Glutamatergic neuron (in vitro differentiated cells): ENCODE measurements at regions not wholly inside any gene's neighbourhood (a gene's known extent, or its start where the extent isn't known, plus 50 kb on each side); places are given as distances from the start of the nearest gene placed in this dataset.

Experiments used
- DNase-seq: peaks from one replicate; pipeline ENCODE4 v3.0.0; 2022
- H3K27ac Mint-ChIP-seq: one replicate; pipeline ENCODE4 v1.8.0; 2020; ENCODE audit warnings: mild to moderate bottlenecking, mixed read lengths, inconsistent platforms; ENCODE audit not compliant: unreplicated experiment
- H3K27me3 Mint-ChIP-seq: one replicate; pipeline ENCODE4 v1.8.0; 2020; ENCODE audit warnings: mild to moderate bottlenecking, moderate library complexity, mixed read lengths, inconsistent platforms; ENCODE audit not compliant: unreplicated experiment
- H3K36me3 Mint-ChIP-seq: one replicate; pipeline ENCODE4 v1.8.0; 2020; ENCODE audit warnings: mild to moderate bottlenecking, mixed read lengths, inconsistent platforms; ENCODE audit not compliant: unreplicated experiment
- H3K4me1 Mint-ChIP-seq: one replicate; pipeline ENCODE4 v1.8.0; 2020; ENCODE audit warnings: mild to moderate bottlenecking, low read depth, mixed read lengths, inconsistent platforms; ENCODE audit not compliant: unreplicated experiment
- H3K4me3 Mint-ChIP-seq: one replicate; pipeline ENCODE4 v1.8.0; 2020; ENCODE audit warnings: mild to moderate bottlenecking, mixed read lengths, inconsistent platforms; ENCODE audit not compliant: unreplicated experiment
- H3K9me3 Mint-ChIP-seq: one replicate; pipeline ENCODE4 v1.8.0; 2020; ENCODE audit warnings: mild to moderate bottlenecking, moderate library complexity, mixed read lengths, inconsistent platforms; ENCODE audit not compliant: unreplicated experiment
- CTCF ChIP-seq: fragments of 200-600 bp; sonication (generic); IDR thresholded peaks from one replicate; pipeline ENCODE4 v1.5.0; 2021; ENCODE audit not compliant: partially characterized antibody, unreplicated experiment

DNA sequence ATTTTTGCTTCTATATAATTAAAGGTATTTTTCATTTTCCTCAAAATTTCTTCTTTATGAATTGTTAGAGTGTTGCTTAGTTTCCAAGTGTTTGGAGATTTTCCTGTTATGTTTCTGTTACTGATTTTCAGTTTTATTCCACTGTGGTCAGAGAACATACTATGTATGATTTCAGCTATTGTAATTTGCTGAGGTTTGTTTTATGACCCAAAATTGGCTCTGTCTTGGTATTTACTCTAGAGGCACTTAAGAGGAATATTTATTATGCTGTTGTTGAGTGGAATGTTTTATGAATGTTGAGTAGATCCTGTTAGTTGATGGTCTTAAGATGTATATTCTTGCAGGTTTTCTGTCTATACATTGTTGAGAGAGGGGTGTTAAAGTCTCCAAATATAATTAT, 263.5 kb downstream of the PABPC4L start:
- no peaks in the 10 kb centered on the region for H3K9me3 Mint-ChIP-seq
- no peak for DNase-seq
- no peaks in the 10 kb centered on the region for H3K36me3 Mint-ChIP-seq
- H3K27me3 Mint-ChIP-seq: no peaks in the 10 kb centered on the region
- no peak overlapping the region for H3K4me3 Mint-ChIP-seq
- peaks cover 5% of the 10 kb centered on the region for H3K4me1 Mint-ChIP-seq
- TF ChIP-seq CTCF: no peak
- H3K27ac Mint-ChIP-seq: no peak overlapping the region

GRCh38 chr4:133929531-133930239, 271.9 kb downstream of the PABPC4L start:
- no peak for TF ChIP-seq CTCF
- peaks cover 29% of the 10 kb centered on the region for H3K4me1 Mint-ChIP-seq
- H3K36me3 Mint-ChIP-seq: no peaks in the 10 kb centered on the region
- no peaks in the 10 kb centered on the region for H3K27me3 Mint-ChIP-seq
- no peak for DNase-seq
- peaks cover 7% of the 10 kb centered on the region for H3K9me3 Mint-ChIP-seq
- no peak overlapping the region for H3K4me3 Mint-ChIP-seq
- H3K27ac Mint-ChIP-seq: peak overlapping the region; percentile 75

DNA sequence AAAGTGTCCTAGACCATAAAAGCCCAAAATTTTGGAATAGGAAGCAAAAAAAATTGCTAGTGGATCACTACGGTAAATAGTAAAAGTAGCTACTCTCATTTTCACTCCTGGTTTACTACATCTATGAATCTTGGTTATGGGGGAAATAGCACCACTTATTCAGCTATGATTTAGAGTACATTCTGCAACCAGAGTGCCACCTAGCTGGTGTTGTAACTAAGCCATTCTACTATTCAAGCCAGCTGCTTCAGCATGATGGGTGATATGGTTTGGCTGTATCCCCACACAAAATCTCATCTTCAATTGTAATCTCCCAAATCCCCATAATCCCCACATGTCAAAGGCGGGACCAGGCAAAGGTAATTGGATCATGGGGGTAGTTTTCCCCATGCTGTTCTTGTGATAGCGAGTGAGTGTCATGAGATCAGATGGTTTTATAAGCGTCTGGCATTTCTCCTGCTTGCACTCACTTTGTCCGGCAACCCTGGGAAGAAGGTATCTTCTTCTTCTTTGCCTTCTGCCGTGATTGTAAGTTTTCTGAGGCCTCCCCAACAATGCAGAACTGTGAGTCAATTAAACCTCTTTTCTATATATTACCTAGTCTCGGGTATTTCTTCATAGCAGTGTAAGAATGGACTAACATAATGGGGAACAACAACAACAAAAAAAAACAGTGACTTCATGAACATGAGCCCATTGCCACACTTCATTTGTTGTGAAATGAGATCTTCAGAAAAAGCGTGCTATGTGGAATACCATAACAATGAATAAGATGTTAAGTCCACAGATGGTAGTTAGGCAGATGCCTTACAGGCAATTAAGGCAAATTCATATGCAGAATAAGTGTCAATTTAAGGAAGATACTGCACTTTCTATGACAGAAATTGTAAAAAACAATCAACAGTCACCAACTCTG, 280.1 kb downstream of the PABPC4L start:
- Mint-ChIP-seq H3K27me3 (no peaks in the 10 kb centered on the region), H3K36me3 (no peaks in the 10 kb centered on the region), H3K4me3 (no peak overlapping the region), H3K4me1 (peaks cover 5% of the 10 kb centered on the region), H3K27ac (no peak overlapping the region), H3K9me3 (peaks cover 2% of the 10 kb centered on the region)
- no peak for DNase-seq
- no peak for TF ChIP-seq CTCF

DNA sequence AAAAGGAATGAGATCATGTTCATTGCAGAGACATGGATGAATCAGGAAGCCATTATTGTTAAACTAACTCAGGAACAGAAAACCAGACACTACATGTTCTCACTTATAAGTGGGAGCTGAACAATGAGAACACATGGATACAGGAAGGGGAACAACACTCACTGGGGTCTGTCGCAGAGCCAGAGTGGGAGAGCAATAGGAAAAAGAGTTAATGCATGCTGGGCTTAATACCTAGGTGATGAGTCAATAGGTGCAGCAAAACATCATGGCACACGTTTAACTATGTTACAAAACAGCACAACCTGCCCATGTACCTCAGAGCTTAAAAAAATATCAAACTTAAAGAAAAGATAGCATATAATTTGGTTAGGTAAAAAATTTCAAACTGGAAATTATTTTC, 281.4 kb downstream of the PABPC4L start:
- Mint-ChIP-seq H3K9me3 (peaks cover 2% of the 10 kb centered on the region), H3K27me3 (no peaks in the 10 kb centered on the region), H3K4me1 (peaks cover 5% of the 10 kb centered on the region), H3K27ac (no peak overlapping the region), H3K4me3 (no peak overlapping the region), H3K36me3 (no peaks in the 10 kb centered on the region)
- no peak for DNase-seq
- TF ChIP-seq CTCF: no peak

DNA sequence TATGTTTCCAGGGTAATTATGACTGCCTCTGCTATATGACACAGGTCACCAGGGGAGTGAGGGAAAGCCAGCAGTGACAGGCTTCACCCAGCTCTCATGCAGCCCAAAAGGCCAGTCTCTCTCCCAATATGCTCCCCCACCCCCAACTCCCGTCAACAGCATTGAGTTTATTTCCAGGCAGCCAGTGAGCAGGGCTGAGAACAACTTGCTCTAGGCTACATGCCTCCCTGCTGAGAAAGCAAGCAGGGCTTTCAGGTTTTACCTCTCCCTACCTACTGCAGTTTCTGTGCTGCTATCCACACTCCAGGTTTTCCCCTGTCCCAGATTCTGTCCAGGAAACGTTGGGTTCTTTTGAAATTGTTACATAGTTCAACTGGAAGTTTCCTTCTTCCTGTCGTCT, 291.4 kb downstream of the PABPC4L start:
- Mint-ChIP-seq H3K27me3 (no peaks in the 10 kb centered on the region), H3K4me3 (no peak overlapping the region), H3K4me1 (no peaks in the 10 kb centered on the region), H3K9me3 (peaks cover 2% of the 10 kb centered on the region), H3K27ac (no peak overlapping the region), H3K36me3 (no peaks in the 10 kb centered on the region)
- TF ChIP-seq CTCF: no peak
- no peak for DNase-seq
